Inflammatory macrophage treated with lipopolysaccharide for 1 hour (primary cell): ENCODE measurements at regions not wholly inside any gene's neighbourhood (a gene's known extent, or its start where the extent isn't known, plus 50 kb on each side); places are given as distances from the start of the nearest gene placed in this dataset.
"Not testable (repeated sequence)": the region's sequence is repeated elsewhere in the genome, so short reads cannot be mapped to it uniquely, and the experiment has no call there.

Experiments
- DNase-seq, 2 donors: peaks; one replicate each; pipeline ENCODE4 v3.0.0-alpha.2; 2020 to 2022

- no peak for DNase-seq
Measured at GRCh38 chr17:31798205-31798724, 60.8 kb downstream of the COPRS start.

GRCh38 chr17:31795941-31796340, 63.1 kb downstream of the COPRS start:
- DNase-seq, result not testable (repeated sequence)

GRCh38 chr17:31794111-31794510, 64.9 kb downstream of the COPRS start:
- no peak for DNase-seq

- DNase-seq, result not testable (repeated sequence)
Measured at GRCh38 chr17:31793634-31794033, 65.4 kb downstream of the COPRS start.

GRCh38 chr17:31792007-31792585, 66.9 kb downstream of the COPRS start:
- DNase-seq, result no peak

GRCh38 chr17:31789707-31790505, 69.1 kb downstream of the COPRS start:
- DNase-seq, result peak in 1 of 2 donors; percentile 49

GRCh38 chr17:31788956-31789355, 70.1 kb downstream of the COPRS start:
- DNase-seq, result no peak

- no peak for DNase-seq
Measured at GRCh38 chr17:31788571-31788946, 70.5 kb downstream of the COPRS start.

GRCh38 chr17:31787857-31788570, 71.0 kb downstream of the COPRS start:
- DNase-seq, result no peak

- peak; percentile 38 to 80 for DNase-seq
Measured at GRCh38 chr17:31786796-31787481, 72.1 kb downstream of the COPRS start.

GRCh38 chr17:31780483-31780882, 78.6 kb downstream of the COPRS start:
- peak in 1 of 2 donors; percentile 34 for DNase-seq

GRCh38 chr17:31778523-31778922, 80.5 kb downstream of the COPRS start:
- DNase-seq, result no peak

- not testable (repeated sequence) for DNase-seq
Measured at GRCh38 chr17:31771328-31771727, 87.7 kb downstream of the COPRS start.

- DNase-seq, result not testable (repeated sequence)
Measured at GRCh38 chr17:31770501-31770900, 88.5 kb downstream of the COPRS start.

- DNase-seq, result peak; percentile 16 to 34
Measured at GRCh38 chr17:31761836-31762510, 97.1 kb downstream of the COPRS start.

GRCh38 chr17:31758646-31759045, 100.4 kb downstream of the COPRS start:
- no peak for DNase-seq

- DNase-seq, result no peak
Measured at GRCh38 chr17:31757097-31757496, 101.9 kb downstream of the COPRS start.

- DNase-seq, result no peak
Measured at GRCh38 chr17:31754239-31754945, 104.7 kb downstream of the COPRS start.

GRCh38 chr17:31753011-31753410, 106.0 kb downstream of the COPRS start:
- DNase-seq, result no peak

- DNase-seq, result no peak
Measured at GRCh38 chr17:31752584-31752983, 106.5 kb downstream of the COPRS start.

GRCh38 chr17:31750578-31750977, 108.5 kb downstream of the COPRS start:
- DNase-seq, result no peak

- no peak for DNase-seq
Measured at GRCh38 chr17:31748881-31749280, 110.2 kb downstream of the COPRS start.
